IPS-18c (cell line): ENCODE measurements at regions not wholly inside any gene's neighbourhood (a gene's known extent, or its start where the extent isn't known, plus 50 kb on each side); places are given as distances from the start of the nearest gene placed in this dataset.
"Not testable (repeated sequence)": the region's sequence is repeated elsewhere in the genome, so short reads cannot be mapped to it uniquely, and the experiment has no call there.

Source experiments
- H3K4me3 ChIP-seq: 2 replicates; pipeline ENCODE4 v1.7.0; 2013; ENCODE audit warnings: low read depth, mild to moderate bottlenecking, low read length, moderate library complexity; ENCODE audit not compliant: insufficient read depth
- H3K9me3 ChIP-seq: one replicate; pipeline ENCODE4 v1.6.1; 2013; ENCODE audit warnings: mild to moderate bottlenecking, low read length, moderate library complexity; ENCODE audit not compliant: control insufficient read depth, insufficient read depth

DNA sequence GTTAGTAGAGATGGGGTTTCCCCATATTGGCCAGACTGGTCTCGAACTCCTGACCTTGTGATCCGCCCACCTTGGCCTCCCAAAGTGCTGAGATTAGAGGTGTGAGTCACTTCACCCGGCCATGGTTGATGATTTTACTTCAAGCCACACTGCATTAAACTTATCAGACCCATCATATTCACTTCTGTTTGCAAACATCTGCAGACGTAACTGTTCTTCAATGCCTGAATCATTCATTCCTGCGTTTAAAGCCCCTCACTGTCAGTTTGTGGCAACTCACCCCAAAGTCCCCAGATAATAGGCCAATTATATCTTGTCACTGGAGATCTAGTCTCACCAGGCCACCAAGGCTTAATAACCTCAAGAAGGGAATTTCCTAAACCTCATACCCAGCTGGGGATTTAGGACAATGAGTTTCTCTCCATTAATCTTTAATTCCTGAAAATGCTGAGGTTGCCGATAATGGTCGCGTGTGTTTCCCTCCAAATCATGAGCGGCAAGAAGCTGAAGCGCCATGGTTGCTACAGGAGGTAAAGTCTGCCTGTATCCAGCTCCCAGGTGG, 229.6 kb downstream of the LY86 start:
- H3K4me3 ChIP-seq = no peak overlapping the region
- no peaks in the 10 kb centered on the region for H3K9me3 ChIP-seq

DNA sequence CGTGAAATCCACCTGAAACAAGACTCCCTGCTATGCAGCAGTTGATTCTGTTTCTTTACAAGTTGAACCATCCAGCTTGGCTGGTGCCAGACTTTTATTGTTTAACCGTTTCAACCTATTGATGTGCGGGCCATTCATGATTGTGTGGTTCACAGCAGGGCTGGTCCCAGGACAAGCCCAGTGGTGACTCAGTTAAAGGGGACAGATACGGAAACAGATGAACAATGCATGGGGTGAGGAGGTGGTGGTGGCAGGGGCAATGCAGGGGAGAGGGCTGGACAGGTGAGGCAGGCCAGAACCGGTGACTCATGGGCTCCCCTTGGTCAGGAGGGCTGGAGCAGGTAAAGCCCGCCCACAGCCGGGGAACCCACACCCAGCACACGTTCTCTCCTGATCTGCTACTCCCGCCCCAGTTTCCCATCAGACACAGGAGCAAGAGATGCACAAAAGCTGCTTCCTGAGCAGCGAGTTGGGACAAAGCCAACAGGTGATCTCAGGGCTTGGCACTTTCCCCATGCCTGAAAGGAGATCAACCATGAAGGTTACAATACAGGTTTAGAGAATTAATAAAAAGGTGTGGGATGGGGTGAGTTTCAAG, 232.2 kb downstream of the LY86 start:
- Histone ChIP-seq H3K4me3 (no peak overlapping the region), H3K9me3 (no peaks in the 10 kb centered on the region)

DNA sequence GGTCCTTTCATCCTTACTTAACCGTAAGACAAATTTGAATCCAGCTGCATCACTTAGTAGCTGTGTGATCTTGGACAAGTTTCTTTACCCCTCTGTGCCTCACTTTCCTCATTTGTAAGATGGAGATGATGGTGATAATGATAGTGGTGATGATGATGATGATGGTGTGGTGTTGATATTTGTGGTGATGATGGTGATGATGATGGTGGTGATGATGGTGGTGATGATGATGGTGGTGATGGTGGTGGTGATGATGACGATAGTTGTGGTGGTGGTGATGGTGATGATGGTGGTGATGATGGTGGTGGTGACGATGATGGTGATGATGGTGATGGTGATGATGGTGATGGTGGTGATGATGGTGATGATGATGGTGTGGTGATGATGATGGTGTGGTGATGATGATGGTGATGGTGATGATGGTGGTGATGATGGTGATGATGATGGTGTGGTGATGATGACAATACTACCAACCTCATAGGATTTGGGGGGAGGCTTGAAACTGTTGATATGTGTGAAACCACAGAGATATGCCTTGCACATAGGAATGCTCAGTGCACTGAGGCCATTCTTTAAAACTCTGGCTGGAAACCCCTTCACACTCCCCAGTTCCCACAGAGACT, 233.2 kb downstream of the LY86 start:
- no peak overlapping the region for H3K4me3 ChIP-seq

DNA sequence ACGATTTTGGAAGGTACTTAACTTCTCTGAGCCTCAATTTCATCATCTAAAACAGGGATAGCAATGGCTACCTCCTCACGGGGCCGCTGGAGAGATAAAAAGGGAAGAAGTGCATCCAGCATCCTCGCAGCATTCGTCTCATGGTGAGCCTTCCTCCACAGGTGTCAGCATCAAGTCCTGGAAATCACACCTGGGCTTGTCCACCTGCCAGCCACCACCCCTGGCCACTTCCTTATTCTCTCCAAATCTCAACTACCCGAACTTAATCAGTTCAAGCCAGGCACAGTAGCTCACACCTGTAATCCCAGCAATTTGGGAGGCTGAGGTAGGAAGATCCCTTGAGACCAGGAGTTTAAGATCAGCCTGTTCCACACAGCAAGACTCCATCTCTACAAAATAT, 234.5 kb downstream of the LY86 start:
- H3K4me3 ChIP-seq = no peak overlapping the region
- peaks cover 2% of the 10 kb centered on the region for H3K9me3 ChIP-seq

More for the DNA sequence above, 233.2 kb downstream of the LY86 start:
- H3K9me3 ChIP-seq = no peaks in the 10 kb centered on the region

DNA sequence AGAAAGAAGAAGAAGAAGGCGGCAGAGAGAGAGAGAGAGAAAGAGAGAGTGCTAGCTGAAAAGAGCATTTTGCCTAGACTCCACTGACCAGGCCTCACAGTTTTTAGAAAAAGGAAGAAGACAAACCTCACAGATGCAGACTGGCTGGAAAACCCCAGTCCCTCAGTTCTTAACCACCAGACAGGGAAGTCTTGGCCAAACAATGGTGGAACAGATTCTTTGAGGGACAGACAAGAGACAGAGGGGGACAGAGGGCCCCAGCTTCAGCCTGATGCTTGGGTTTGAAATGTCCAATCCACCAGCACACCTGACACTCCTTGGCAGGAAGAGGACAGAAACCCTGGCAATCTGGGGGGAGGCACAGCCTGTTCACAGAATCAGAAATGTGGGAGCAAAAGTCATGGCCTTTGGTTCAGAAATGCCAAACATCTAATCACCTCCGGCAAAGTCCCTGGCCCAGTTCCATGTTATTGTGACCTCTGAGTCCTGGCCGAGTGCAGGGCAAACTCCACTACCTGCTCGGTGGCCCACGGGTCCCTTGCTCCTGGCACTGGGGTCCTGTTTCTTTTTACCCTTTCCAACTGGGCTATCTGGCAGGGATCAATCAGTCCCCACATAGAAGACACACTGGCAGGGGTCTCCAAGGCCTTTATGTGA, 235.2 kb downstream of the LY86 start:
- H3K9me3 ChIP-seq = peaks cover 2% of the 10 kb centered on the region
- no peak overlapping the region for H3K4me3 ChIP-seq

DNA sequence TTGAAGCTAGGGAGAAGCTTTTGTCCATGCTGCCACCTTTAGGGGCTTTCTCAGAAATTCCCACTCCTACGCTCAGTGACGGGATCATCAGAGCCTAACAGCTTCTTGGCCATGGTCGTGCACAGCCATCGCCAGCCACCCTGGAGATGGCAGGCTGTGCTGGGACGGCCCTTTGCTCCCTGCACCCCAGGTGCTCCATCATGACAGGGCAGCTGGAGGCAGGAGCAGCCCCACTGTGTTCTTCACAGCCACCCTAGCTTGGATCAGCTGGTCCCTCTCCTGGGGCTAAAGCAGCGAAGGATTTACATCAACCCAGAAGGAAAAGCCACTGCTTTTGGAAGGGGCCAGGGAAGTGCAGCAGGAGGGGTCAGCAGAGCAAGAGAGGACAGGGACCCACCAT, 235.9 kb downstream of the LY86 start:
- Histone ChIP-seq H3K4me3 (no peak overlapping the region), H3K9me3 (peaks cover 2% of the 10 kb centered on the region)

DNA sequence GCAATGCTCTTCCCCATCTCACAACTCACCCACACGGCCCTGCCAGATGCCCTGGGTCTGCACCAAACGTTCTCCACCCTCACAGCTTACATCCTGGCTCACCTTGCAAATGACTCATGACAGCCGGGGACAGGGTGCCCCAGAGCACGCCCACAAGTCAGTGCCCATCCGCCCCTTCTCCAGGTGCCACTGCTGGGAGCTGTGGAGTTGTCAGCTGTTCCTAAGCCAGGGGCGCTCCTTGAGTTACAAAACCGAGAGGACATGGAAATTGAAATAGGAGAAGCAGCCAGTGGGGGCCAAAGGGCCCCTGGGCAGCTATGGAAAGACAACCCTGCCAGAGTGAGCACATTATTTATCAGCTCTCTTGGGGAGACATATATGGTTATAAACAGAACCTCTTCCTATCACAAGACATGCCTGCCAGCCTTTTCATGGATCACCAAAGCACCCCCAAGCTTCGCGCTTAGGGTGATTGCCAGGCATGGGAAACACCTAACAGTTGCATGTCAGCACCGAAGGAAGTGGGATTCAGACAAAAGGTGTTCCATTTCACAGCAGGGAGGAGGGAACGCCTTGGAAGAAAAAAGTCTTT, 236.8 kb downstream of the LY86 start:
- no peak overlapping the region; the same call in 1 of the 2 replicates for H3K4me3 ChIP-seq
- peaks cover 2% of the 10 kb centered on the region for H3K9me3 ChIP-seq

DNA sequence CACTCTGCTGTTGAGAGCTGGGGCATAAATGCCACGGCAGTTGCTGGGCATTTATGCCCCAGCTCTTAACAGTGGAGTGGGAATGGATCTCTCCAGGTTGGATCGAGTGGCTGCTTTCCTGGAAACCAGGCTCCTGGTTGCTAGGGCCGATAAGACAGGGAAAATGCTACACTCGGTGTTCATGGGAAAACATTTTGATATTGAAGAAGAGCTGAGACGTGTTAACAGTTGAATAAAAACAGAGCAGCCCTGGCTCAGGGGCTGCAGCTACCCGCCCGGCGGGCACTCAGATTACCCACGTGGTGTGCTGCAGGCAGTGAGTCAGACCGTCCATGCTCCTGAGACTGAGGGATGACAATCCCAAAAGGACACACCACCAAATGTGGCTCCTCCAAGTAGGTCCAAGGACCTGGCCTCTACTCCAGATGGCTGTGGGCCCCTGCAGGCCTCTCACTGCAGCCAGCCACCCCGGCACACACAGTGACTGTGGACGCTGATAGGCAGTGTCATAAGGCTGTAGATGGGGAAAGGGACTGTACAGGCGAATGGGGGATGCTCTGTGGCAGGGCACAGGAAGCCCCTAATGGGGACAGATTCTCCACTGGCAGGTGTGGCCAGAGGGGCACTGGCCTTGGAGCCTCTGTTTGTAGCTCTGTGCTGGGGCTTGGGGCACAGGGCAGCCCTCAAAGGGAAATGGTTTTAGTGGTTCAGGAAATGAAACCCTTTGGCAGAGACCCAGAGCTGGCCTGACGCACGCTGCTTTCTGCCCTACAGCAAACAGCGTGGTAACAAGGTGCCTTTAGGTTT, 237.8 kb downstream of the LY86 start:
- H3K9me3 ChIP-seq = peaks cover 2% of the 10 kb centered on the region
- H3K4me3 ChIP-seq = no peak overlapping the region

DNA sequence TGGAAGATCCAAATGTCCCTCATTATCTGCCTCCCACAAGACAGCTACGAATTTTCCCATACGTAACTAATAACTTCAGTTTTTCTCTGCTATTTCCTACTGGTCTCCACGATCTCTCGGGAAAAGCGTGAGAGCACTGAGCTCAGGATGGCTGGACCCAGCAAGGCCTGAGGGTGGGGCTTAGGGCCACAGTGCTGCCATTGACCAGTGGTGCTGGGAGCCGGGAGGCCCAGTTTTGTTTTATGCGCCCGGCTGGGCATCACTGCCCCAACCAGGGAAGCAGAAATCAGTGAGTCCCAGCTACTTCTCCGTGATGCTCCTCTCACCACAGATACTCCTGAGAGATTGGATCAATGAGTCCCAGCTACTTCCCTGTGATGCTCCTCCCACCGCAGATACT, 238.4 kb downstream of the LY86 start:
- no peak overlapping the region for H3K4me3 ChIP-seq

DNA sequence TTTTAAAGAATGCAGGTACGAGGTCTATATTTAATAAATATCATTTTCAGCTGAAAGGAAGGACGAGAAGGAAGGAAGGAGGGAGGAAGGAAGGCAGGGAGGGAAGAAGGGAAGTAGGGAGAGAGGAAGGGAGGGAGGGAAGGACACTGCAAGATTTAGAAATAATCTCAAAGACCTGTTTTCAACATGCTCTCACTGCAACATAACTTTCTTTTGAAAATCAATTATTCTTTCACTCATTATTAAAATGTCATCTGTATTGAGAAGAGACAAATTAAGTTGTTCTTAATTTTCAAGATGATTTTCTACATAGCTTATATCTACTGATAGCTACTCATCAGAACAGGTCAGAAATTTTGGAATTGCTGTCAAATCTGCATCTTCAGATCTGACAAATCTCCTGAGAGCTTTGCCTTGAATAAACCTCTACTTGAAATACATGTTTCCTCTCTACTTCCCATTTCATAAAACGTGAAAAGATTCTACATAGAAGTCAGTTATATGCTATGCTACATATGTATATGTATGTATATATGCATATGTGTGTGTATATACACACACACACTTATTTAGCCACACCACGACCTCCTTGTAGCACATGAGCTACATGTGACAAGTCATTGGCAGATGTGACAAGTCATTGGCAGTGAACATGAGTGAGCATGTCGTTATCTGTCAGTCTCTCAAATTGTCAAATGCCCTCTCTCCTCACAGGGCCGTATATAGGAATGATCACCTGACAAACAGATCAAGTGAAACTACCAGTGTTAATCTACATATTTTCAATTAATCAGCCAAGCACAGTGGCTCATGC, 241.6 kb downstream of the LY86 start:
- peaks cover 2% of the 10 kb centered on the region for H3K9me3 ChIP-seq
- H3K4me3 ChIP-seq = no peak overlapping the region

More for the DNA sequence above, 238.4 kb downstream of the LY86 start:
- H3K9me3 ChIP-seq = peaks cover 2% of the 10 kb centered on the region

DNA sequence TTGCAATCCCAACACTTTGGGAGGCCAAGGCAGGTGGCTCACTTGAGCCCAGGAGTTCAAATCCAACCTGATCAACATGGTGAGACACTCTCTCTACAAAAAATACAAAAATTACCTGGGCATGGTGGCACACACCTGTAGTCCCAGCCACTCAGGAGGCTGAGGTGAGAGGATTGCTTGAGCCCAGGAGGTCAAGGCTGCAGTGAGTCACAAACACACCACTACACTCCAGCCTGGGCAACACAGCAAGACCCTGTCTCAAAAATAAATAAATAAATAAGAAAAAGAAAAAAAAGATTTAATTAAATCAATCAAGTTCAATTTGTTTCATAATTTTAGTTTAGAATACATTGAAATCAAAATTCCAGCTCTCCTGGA, 242.2 kb downstream of the LY86 start:
- not testable (repeated sequence) for H3K4me3 ChIP-seq, H3K9me3 ChIP-seq

DNA sequence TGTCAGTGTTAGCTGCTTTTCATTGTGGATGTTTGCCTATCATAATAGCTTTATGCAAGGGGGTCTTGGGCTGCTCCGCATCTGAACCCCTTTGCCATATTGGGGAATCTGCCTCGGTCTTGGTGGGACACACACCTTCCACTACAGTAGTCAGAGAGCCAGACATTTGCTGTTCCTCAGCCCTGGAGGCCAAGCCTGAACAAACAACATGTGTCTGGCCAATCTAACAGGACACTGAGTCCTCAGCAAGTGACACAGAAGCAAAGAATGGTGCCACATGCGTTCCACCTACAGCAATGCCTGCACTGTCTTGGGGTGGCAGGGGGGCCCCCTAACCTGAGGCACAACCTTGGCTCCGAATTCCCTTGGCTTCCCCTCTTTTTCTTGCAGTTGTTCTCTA, 243.9 kb downstream of the LY86 start:
- Histone ChIP-seq H3K4me3 (no peak overlapping the region), H3K9me3 (no peaks in the 10 kb centered on the region)

DNA sequence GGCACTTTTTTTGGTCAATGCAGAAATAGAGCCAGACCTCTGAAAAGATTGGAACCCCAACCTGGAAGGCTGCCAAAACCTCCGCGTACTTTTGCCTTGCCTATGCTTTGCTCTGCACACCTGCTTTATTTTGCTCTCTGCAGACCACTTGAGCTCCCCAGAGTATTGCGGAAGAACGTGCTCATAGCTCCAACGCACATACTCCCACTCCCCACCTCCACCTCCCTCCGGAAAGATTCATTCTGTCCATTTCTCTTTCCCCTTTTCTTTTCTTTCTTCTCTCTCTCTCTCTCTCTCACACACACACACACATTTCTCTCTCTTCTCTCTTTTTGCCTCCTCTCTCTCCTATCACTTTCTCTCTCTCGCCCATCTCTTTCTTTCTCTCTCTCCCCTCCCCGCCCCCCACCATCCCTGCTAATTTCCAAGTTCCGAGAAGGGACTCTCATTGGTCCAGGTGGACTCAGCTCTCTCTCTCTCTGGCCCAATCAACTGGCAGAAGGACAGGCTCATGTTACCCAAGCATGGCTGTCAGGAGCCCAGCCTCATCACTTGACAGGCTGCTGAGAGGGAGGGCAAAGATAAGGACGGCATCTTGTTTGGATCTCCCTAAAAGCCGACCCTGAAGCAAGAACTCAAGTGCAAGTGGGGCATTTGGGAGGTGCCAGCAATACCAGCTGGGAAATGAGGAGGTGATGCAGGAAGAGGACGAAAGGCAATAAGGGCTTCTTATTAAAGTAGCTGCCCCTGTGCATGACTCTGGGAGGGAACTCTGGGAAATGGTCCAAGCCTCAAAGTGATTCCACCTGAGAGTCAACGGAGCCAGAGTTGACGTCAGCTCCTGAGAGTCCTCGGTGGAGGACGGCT, 246.1 kb downstream of the LY86 start:
- no peak overlapping the region for H3K4me3 ChIP-seq
- H3K9me3 ChIP-seq = no peaks in the 10 kb centered on the region

DNA sequence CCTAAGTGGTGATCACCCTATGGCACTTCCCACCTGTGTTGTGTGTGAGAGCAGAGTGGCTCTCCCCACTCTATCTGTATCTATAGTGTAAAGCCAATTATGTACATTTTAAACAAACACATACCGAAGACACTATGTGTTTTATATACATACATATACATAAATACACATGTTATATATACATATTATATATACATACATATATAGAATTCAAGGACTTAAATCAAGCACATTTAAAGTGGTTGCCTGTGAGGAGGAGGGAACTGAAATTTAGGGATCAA, 246.6 kb downstream of the LY86 start:
- no peaks in the 10 kb centered on the region for H3K9me3 ChIP-seq
- no peak overlapping the region for H3K4me3 ChIP-seq

DNA sequence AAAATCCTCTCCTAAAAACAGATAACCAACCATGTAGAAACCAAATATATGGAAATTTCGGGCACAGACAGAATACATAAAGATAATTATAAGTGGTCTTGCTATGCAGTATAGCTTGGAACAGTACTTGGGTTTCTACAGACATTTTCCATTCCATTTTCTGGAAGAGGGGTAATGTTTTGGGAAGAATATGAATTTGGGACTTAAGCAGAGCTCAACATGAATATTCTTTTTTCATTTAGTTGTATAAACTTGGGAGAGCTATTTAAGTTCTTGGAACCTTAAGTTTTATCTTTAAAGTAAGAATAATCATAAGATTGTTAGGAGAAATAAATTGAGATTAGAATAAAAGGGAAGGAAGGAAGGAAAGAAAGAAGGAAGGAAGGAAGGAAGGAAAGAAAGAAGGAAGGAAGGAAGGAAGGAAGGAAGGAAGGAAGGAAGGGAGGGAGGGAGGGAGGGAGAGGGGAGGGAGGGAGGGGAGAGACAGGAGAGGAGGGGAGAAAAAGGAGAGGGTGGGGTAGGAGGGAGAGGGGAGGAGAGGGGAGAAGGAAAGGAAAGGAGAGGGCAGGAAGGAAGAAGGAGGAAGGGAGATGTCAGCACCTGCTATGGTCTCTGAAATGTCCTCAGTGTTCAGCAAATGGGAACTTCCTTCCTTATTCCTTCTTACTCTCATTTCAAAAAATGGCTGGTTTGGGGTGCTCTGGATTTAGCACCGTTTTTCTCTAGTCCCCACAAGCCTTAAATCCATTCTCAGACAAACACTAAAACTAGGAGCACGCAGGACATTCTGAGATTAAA, 248.3 kb downstream of the LY86 start:
- H3K4me3 ChIP-seq = no peak overlapping the region
- H3K9me3 ChIP-seq = no peaks in the 10 kb centered on the region
